NT2/D1 (cell line): ENCODE measurements at regions not wholly inside any gene's neighbourhood (a gene's known extent, or its start where the extent isn't known, plus 50 kb on each side); places are given as distances from the start of the nearest gene placed in this dataset.

ENCODE experiments used
- DNase-seq: peaks from one replicate; pipeline ENCODE4 v3.0.0-alpha.2; 2011; ENCODE audit warnings: low read depth, low spot score
- H3K27me3 ChIP-seq: 2 replicates; pipeline ENCODE4 v1.6.0; 2011; ENCODE audit warnings: mild to moderate bottlenecking; ENCODE audit not compliant: insufficient read length, insufficient read depth
- H3K36me3 ChIP-seq: 2 replicates; pipeline ENCODE4 v1.6.1; 2011; ENCODE audit warnings: mild to moderate bottlenecking, low read length, mixed read lengths; ENCODE audit not compliant: insufficient read depth, insufficient read length
- H3K4me1 ChIP-seq: 2 replicates; pipeline ENCODE4 v1.5.1; 2011; ENCODE audit not compliant: insufficient read depth, insufficient read length
- H3K4me3 ChIP-seq: 2 replicates; pipeline ENCODE4 v1.5.1; 2011; ENCODE audit warnings: low read depth; ENCODE audit not compliant: insufficient read length
- H3K9ac ChIP-seq: 2 replicates; pipeline ENCODE4 v1.6.0; 2011; ENCODE audit warnings: low read depth; ENCODE audit not compliant: insufficient read length
- H3K9me3 ChIP-seq: 2 replicates; pipeline ENCODE4 v1.5.1; 2011; ENCODE audit warnings: mild to moderate bottlenecking, low read length; ENCODE audit not compliant: insufficient read depth
- SUZ12 ChIP-seq: IDR thresholded peaks from 2 replicates; pipeline ENCODE4 v1.6.1; 2011; ENCODE audit not compliant: insufficient read length, insufficient read depth; ENCODE audit errors: extremely low read depth
- YY1 ChIP-seq: IDR thresholded peaks from 2 replicates; pipeline ENCODE4 v1.6.1; 2011; ENCODE audit not compliant: insufficient read length, insufficient read depth
- ZNF274 ChIP-seq: IDR thresholded peaks from 2 replicates; pipeline ENCODE4 v1.6.1; 2011; ENCODE audit warnings: mild to moderate bottlenecking, low read depth, low read length

DNA sequence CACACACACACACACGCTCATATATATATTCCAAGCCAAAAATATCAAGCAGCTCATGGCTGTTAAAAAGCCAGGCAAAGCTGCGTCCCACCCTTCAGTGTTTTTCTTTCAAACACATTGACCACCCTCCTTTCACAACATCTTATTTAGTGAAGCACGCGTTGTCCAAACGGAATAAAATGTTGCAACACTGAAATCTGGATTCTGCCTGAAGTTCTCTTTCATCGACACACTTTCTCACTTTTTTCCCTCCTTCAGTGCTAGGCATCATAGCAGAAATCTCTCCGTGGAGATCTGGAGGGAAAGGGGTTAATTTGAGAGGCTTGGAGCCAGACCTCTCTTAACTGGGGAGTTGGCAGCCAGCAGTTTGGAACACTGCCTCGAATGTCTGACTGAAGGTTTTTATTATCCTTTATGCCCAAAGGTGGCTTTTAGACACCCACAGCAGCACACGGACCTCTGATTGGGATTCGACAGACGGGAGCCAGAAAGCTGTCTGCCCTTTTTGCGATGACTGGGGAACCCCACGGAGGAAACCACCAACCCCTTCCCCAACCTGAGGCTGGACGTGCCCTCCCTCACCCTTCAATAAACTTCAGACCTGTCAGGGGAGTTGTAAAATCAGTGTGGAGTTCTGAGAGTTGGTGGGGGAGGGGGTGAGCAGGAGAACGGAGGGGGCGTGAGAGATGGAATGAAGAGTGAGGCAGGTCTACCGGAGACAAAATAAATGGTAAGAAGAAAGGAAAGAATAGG lies 833.6 kb upstream of the SOX9 start:
- Histone ChIP-seq H3K4me3 (no peak overlapping the region), H3K36me3 (no peaks in the 10 kb centered on the region), H3K9ac (no peak overlapping the region), H3K9me3 (no peaks in the 10 kb centered on the region), H3K4me1 (no peaks in the 10 kb centered on the region), H3K27me3 (no peaks in the 10 kb centered on the region)
- no peak for DNase-seq
- TF ChIP-seq YY1, result no peak
- no peak for TF ChIP-seq ZNF274
- no peak for TF ChIP-seq SUZ12

DNA sequence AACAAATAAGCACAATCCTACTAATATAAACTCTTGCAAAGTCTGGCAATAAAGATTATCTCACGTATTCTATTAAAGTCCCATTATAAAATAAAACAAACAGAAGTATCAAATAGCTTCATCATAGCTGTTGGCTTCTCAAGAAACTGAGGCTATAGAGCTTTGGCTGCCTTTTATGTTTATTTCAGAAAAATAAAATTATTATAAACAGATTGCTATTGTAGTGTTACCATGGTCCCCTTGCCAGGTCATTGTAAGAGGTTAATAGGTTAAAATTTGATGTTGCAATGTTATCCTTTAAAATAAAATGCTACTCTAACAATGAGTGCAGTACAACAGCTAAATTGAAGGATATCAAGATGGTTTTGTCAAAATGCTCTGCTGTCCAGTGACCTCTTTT lies 828.8 kb upstream of the SOX9 start:
- H3K4me1 ChIP-seq, result no peaks in the 10 kb centered on the region
- DNase-seq, result no peak
- no peak overlapping the region for H3K9ac ChIP-seq
- H3K9me3 ChIP-seq, result no peaks in the 10 kb centered on the region
- no peak overlapping the region for H3K4me3 ChIP-seq
- H3K36me3 ChIP-seq, result no peaks in the 10 kb centered on the region
- no peak for TF ChIP-seq YY1
- TF ChIP-seq ZNF274, result no peak
- TF ChIP-seq SUZ12, result no peak
- H3K27me3 ChIP-seq, result no peaks in the 10 kb centered on the region

GRCh38 chr17:71296005-71296404 lies 824.8 kb upstream of the SOX9 start:
- Histone ChIP-seq H3K4me3 (no peak overlapping the region), H3K9ac (no peak overlapping the region), H3K36me3 (no peaks in the 10 kb centered on the region), H3K4me1 (no peaks in the 10 kb centered on the region), H3K9me3 (no peaks in the 10 kb centered on the region), H3K27me3 (no peaks in the 10 kb centered on the region)
- DNase-seq, result no peak
- no peak for TF ChIP-seq SUZ12
- TF ChIP-seq YY1, result no peak

DNA sequence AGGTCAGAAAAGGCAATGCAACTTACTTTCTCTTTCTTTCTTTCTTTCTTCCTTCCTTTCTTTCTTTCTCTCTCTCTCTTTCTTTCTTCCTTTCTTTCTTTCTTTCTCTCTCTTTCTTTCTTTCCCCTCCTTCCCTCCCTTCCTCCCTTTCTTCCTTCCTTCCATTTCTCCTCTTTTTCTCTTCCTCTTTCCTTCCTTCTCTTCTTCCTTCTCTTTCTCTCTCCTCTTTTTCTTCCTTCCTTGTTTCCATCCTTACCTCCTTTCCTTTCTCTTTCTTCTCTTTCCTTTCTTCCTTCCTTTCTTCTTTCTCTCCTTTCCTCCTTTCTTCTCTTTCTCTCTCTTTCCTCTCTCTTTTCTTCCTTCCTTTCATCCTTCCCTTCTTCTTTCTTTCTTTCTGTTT lies 819.8 kb upstream of the SOX9 start:
- Histone ChIP-seq H3K9ac (no peak overlapping the region), H3K36me3 (no peaks in the 10 kb centered on the region), H3K4me3 (no peak overlapping the region), H3K27me3 (no peaks in the 10 kb centered on the region), H3K4me1 (peaks cover 2% of the 10 kb centered on the region), H3K9me3 (0 out of 2 replicates have a peak, but pooled peaks cover 6% of the 10 kb centered on the region)
- no peak for DNase-seq
- no peak for TF ChIP-seq YY1
- TF ChIP-seq SUZ12, result no peak
- no peak for TF ChIP-seq ZNF274

GRCh38 chr17:71302721-71303549 lies 817.9 kb upstream of the SOX9 start:
- TF ChIP-seq ZNF274 (no peak), SUZ12 (no peak), YY1 (no peak)
- 0 out of 2 replicates have a peak, but pooled peaks cover 6% of the 10 kb centered on the region for H3K9me3 ChIP-seq

GRCh38 chr17:71304498-71305158 lies 816.2 kb upstream of the SOX9 start:
- Histone ChIP-seq H3K9ac (no peak overlapping the region), H3K4me1 (peaks cover 2% of the 10 kb centered on the region), H3K4me3 (no peak overlapping the region), H3K9me3 (0 out of 2 replicates have a peak, but pooled peaks cover 6% of the 10 kb centered on the region), H3K36me3 (no peaks in the 10 kb centered on the region), H3K27me3 (no peaks in the 10 kb centered on the region)
- no peak for TF ChIP-seq ZNF274
- no peak for DNase-seq

More at GRCh38 chr17:71302721-71303549, 817.9 kb upstream of the SOX9 start:
- Histone ChIP-seq H3K9ac (no peak overlapping the region), H3K36me3 (no peaks in the 10 kb centered on the region), H3K4me1 (peaks cover 2% of the 10 kb centered on the region), H3K27me3 (no peaks in the 10 kb centered on the region), H3K4me3 (no peak overlapping the region)
- no peak for DNase-seq

GRCh38 chr17:71313866-71314265 lies 807.0 kb upstream of the SOX9 start:
- H3K4me1 ChIP-seq, result no peaks in the 10 kb centered on the region
- H3K36me3 ChIP-seq, result no peaks in the 10 kb centered on the region
- H3K4me3 ChIP-seq, result no peak overlapping the region
- H3K27me3 ChIP-seq, result no peaks in the 10 kb centered on the region
- no peaks in the 10 kb centered on the region for H3K9me3 ChIP-seq
- no peak for TF ChIP-seq YY1
- no peak for TF ChIP-seq SUZ12
- TF ChIP-seq ZNF274, result no peak
- no peak for DNase-seq
- H3K9ac ChIP-seq, result no peak overlapping the region
